Neural cell (in vitro differentiated cells): ENCODE measurements at regions not wholly inside any gene's neighbourhood (a gene's known extent, or its start where the extent isn't known, plus 50 kb on each side); places are given as distances from the start of the nearest gene placed in this dataset.
"Not testable (repeated sequence)": the region's sequence is repeated elsewhere in the genome, so short reads cannot be mapped to it uniquely, and the experiment has no call there.

Experiments used
- EZH2 ChIP-seq: fragments of 200-600, 300-800 bp; shearing (Covaris generic), sonication (generic); IDR thresholded peaks from 2 replicates; pipeline ENCODE4 v1.6.1; 2014; ENCODE audit warnings: antibody characterized with exemption, low read length, borderline replicate concordance, mild to moderate bottlenecking; ENCODE audit not compliant: insufficient read depth, poor library complexity, severe bottlenecking
- POLR2AphosphoS5 ChIP-seq: IDR thresholded peaks from 2 replicates; pipeline ENCODE4 v1.6.1; 2012
- RAD21 ChIP-seq: fragments of 450-650 bp; conservative IDR thresholded peaks from 2 replicates; pipeline ENCODE4 v1.6.1; 2014; ENCODE audit warnings: antibody characterized with exemption, mild to moderate bottlenecking, moderate library complexity
- TAF1 ChIP-seq: IDR thresholded peaks from 2 replicates; pipeline ENCODE4 v1.6.1; 2012; ENCODE audit warnings: low read depth
- TF ChIP-seq, protein P1 (sequence below): fragments of 450-650 bp; IDR thresholded peaks from 2 replicates; pipeline ENCODE4 v1.5.1; 2014; ENCODE audit warnings: antibody characterized with exemption, mild to moderate bottlenecking, moderate library complexity; ENCODE audit not compliant: poor library complexity, severe bottlenecking

- TF ChIP-seq TAF1, EZH2, RAD21, POLR2AphosphoS5: not testable (repeated sequence)
- TF ChIP-seq, protein P1, sequence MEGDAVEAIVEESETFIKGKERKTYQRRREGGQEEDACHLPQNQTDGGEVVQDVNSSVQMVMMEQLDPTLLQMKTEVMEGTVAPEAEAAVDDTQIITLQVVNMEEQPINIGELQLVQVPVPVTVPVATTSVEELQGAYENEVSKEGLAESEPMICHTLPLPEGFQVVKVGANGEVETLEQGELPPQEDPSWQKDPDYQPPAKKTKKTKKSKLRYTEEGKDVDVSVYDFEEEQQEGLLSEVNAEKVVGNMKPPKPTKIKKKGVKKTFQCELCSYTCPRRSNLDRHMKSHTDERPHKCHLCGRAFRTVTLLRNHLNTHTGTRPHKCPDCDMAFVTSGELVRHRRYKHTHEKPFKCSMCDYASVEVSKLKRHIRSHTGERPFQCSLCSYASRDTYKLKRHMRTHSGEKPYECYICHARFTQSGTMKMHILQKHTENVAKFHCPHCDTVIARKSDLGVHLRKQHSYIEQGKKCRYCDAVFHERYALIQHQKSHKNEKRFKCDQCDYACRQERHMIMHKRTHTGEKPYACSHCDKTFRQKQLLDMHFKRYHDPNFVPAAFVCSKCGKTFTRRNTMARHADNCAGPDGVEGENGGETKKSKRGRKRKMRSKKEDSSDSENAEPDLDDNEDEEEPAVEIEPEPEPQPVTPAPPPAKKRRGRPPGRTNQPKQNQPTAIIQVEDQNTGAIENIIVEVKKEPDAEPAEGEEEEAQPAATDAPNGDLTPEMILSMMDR: not testable (repeated sequence)
Observed at GRCh38 chr15:98100606-98101005, 140.1 kb downstream of the ARRDC4 start.
